NCI-H2196 (cell line): ENCODE measurements at regions not wholly inside any gene's neighbourhood (a gene's known extent, or its start where the extent isn't known, plus 50 kb on each side); places are given as distances from the start of the nearest gene placed in this dataset.

ENCODE experiments used
- DNase-seq: peaks from one replicate; lab custom pipeline; 2025; ENCODE audit not compliant: unreplicated experiment; lab: John Stamatoyannopoulos, UW

DNA sequence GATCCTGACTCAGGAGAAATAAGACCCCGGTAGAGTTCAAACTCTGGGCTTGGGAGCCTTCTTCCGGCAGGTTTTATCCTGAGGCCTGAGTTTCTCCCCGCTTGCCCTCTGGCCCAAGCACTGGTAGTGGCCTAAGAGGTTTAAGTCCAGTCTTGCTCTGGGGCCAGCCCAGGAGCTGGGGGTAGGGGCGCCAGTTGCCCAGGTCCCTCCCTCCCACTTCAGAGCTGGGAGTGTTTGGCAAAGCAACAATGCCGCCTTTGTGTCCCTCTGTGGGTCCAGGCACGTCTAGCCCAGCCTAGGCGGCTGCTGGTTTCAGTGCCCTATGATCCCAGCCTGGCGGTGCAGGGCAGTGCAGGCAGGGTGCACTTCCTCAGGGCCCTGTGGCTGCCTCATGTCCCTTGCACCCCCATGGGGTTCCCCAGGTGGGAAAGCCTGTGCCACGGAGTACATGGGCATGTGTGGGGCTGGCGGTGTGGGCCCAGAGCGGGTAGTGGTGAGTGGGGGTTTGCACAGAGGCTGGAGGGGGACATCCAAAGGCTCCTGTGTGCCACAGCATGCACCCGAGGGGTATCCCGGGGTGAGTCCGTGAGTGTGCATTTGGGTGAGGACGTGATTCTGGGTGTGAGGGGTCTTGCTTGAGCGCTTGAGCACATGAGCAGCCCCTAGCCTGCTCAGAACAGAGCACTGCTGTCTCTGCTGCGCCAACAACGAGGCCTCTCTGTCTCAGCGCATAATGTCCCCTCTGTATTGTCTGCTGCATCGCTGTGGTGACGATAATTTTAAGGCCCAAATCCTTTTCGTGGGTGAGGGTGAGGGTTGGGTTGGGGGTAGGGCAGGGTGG, 61.7 kb upstream of the PSD2 start:
- DNase-seq, result peak; percentile 82

DNA sequence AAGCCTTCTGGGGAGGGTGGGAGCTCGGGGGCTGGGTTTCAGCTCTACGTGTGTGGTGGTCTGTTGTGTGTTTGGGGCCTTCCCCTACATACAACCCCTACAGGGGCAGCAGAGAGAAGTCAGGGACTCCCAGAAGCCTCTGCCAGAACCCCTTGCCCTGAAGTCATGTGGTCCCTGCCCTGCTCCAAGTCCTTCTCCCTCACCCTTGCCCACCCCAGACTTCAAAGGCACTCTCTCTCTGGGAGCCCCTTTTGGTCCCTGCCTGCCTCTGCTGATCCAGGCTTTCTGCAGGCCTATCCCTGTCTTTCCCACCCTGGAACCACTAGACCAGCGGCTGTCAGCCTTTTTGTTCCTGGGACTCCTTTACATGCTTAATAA, 61.1 kb upstream of the PSD2 start:
- DNase-seq, result no peak

DNA sequence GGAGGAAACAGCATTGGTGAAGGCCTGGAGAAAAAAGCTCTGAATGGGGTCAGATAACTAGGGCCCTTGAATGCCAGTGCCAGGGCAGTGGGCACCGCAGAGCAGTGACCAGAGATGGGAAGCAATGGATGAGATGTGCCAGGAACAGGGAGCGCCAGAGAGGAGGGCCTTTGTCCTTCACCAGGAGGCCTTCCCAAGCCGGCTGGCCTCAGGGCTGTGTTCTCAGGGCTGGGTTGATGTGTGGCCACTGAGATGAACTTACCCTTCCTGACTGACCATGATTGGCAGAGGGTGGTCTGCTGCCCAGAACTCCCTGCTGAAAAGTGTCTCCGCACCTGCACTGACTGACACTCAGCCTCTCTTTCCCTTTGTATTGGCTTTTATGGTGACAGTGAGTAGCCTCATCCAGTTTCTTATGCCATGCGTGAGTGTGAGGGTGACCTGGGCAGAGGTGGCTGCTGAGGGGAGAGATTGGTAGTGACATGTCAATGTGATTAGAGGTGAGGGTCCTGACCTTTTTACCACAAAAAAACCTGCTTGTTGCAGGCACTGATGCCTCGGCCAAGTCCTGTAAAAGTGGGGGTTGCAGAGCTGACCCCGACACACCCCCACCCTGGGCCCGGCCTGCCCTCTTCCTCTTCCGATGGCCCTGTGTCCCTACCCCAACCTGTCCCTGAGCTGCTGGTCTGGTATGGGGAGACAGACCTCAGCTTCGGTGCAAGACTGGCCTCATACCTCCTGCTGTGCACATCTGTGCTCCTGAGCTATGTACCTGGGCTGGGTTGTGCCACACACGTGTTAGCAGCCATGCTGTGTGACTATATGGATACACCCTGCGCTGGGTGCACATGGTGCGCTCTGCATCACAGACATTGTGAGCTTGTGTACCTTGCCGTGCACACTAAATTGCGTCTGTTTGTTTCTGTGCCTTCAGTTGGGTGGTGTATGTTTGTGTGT, 57.1 kb upstream of the PSD2 start:
- DNase-seq, result no peak

DNA sequence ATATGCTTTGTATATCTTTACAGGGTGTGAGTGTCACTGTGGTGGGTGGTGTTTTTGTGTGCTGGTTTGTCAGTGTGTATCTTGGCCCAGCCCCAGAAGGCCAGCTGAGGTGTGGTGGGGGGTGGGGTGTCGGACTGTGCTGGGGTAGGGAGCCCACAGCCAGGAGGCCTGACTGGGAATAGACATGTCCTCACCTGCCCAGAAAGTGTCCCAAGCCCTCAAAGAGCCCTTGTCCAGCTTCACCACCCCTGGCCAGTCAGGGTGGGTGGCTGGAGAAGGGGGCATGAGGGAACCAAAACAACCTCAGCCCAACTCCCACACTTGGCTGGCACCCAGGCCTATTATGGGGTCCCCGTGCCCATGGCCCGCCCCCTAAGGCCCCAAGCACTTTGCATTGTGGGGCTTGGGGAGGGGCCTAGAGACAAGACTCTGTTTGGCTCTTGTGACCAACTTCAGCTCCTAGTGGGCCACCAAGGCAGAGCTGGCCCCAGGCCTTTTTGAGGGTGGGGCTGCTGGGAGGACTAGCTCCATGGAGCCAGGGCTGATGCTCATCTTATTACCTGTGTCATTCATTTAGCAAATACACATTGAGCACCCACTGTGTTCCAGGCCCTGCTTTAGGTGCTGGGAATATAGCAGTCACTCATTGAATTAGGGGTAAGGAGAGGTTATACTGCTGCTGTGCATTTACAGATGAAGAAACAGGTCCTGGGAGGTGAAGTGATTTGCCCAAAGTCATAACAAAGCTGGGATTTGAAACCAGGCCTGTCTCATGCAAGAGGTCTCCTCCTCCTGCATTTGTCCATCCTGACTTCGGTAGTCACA, 56.2 kb upstream of the PSD2 start:
- DNase-seq, result no peak

DNA sequence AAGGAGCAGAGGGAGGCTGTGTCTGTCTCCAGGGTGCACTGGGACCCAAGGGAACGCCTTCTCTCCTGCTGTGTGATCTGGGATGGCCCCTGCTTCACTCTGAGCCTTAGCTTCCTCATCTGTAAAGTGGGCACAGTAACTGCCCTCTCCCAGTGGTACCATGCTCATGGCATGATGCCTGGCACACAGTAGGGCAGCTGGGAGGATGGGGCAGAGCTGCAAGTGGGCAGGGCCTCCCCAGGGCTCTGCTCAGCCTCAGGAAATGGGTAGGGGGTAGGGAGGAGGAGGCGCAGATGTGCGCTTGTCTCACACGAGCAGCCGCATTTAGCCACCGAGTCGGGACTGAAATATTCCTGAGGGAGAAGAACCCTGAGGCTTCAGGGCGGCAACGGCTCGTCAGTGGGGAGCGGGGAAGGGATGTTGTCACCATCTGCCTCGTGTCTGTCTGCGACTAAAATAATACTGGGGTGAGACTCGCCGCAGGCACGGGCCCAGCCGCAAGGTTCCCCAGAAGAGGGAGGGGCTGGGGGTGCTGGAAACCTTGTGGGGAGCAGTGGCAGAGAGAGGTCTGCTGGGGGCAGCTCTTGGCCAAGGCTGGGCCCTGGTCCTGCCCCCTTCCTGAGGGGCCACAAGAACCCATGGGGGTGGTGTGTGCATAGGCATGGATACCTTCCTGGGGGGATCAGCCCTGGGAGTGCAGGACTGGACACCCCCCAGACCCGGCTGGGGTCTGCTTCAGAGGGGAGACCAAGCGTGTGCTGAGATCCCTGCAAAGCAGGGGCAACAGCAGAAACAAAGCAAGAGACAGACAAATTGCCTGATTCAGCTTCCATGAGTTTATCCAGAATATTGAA, 55.2 kb upstream of the PSD2 start:
- no peak for DNase-seq

DNA sequence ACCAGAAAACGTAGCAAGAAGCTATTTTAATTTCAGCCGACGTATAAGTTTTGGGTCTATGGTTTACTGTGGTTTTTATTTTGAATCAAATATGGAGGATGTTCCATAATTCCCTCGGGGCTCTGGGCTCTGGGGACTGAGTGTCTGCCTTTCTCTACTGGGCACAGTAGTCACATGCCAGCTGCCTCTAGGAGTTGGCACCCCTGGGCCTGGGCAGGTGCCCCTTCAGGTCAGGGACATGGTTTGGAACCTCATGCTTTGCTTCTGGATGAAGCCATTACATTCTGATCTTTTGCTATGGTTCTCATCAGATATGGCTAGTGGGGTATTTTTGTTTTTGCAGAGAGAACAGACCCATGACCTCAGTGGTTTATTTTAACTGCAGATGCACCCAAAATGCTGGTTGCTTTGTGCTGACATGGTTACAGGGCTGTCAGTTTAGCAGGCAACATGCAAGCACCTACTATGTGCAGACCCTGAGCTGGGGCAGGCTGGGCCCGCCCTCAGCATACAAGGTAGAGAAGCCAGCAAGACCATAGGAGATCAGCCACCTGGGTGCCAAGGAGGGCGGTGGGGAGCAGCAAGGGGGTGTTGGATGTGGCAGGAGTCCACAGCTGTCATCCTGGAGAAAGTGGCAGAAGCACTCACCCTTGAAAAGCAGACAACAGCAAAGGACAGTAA, 54.5 kb upstream of the PSD2 start:
- no peak for DNase-seq

DNA sequence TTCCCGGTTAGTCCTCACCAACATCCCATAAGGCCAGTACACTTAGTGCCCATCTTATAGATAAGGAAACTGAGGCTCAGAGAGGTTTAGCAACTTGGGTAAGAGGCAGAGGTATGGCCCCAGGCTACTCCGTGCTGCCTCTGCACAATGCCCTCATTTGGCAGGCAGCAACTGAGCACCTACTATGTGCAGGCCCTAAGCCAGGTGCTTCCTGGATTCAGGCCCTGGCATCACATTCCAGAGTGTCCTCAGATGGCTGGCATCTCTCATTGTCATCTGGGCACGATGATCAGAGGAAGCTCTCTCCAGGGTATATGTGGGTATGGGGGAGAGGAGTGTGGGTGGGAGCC, 53.8 kb upstream of the PSD2 start:
- no peak for DNase-seq

DNA sequence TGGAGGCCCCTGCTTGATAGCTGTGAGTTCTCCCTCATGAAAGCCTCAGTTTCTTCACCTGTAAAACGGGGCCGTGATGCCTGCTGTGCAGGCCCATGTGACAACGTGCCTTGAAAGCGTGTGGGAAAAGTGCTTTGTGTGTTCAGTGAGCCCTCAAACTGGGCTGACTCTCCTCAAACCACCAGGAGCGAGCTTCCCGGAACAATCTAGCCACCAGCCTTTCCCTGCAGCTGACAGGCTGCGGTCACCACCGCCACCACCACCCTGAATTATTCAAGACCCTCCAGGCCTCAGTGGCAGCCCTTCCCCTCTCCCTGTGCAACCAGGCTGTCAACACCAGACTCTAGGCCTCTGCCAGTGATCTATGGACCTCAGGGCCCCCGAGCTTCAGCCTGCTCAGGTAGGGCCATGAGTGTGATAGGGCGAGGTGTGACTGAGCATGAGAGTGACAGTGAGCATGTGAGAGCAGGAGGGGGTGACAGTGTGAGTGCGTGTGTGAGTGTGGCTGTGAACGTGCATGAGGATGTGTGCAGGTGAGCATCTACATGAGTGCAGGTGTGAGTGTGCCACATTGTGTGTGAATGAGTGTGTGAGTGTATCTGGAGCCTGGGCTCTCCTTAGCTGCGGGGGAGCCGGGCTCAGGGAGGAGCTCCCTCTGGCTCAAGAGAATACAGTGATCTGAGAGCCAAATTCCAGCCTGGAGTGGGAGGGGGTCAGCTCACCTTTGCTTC, 53.3 kb upstream of the PSD2 start:
- DNase-seq, result no peak

DNA sequence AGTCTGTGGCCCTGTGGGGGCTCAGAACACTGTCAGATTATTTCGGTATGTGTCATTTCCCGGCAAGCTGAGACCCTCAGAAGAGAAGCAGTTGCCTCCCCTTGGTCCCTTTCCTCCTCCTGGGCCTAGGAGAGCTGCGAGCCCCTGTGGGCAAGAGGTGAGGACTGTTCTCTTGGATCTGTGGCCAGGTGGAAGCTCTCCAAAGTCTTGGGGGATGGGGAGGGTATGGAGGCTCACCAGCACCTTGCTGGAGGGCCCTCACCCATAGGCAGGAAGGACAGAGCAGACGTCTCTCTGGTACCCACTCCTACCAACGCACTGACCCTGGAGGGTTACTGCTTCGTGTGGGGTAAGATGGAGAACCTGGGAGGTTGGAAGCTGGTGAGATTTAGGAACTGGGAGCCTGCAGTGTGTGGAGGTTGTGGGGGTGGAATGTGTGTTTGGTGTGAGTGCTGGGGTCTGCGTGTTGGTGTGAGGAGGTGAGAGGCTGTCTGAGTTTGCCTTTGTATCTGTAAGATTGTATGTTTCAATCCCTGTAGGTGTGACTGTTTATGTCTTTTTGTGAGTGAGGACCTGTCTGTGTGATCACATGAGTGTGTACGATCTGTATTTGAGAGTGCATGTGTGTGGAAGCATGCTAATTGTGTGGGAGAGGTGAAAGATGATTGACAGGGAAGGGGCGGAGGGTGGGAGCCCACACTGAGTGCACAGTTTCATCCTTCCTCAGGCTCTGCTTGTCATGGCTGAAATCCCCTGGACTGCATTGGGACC, 52.4 kb upstream of the PSD2 start:
- DNase-seq, result no peak

DNA sequence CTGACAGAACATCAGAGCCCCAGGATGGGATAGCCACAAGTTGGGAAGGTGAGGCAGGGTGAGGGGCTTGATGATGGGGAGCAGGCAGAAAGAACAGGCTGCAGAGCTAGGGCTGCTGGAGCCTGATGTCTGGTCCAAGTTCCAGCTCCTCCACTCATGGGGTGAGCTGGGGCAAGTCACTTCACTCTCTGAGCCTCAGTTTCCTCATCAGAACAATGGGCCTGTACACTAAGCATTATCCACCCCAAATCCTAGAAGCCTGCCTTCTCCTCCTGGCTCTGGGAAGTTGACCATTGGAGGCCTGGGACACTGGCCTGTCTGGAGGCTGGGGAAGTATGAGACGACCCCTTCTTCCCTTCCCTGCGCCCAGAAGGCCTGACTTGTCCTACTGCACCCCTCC, 51.8 kb upstream of the PSD2 start:
- no peak for DNase-seq

DNA sequence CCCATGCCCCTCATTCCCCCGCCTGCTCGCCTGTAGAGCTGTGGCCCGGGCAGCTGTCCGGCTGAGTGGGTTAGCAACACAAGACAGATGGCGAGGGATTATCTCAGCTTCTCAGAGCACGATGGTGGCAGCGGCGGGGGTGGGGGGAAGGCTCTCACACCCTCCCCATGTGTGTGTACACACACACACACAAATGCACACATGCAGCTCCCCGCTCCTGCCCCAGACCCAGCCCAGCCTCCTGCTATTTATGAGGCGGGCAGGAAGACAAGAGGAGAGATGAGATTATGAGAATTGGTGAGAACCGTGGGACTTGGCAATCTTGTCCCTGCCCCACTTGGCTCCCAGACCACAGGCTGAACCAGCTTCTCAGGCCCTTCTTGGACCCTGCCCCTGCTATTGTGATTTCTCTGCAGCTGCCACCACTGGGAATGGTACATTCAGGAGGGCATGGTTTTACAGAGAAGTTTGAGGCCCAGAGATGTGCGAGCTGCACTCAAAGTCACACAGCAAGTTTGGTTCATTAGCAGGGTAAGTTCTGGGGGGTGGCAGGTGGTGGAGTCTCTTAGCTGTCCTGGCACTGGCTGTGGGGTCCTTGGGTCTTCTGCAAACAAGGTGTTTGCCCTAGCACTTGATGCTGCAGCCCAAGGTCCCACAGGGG, 51.0 kb upstream of the PSD2 start:
- no peak for DNase-seq

DNA sequence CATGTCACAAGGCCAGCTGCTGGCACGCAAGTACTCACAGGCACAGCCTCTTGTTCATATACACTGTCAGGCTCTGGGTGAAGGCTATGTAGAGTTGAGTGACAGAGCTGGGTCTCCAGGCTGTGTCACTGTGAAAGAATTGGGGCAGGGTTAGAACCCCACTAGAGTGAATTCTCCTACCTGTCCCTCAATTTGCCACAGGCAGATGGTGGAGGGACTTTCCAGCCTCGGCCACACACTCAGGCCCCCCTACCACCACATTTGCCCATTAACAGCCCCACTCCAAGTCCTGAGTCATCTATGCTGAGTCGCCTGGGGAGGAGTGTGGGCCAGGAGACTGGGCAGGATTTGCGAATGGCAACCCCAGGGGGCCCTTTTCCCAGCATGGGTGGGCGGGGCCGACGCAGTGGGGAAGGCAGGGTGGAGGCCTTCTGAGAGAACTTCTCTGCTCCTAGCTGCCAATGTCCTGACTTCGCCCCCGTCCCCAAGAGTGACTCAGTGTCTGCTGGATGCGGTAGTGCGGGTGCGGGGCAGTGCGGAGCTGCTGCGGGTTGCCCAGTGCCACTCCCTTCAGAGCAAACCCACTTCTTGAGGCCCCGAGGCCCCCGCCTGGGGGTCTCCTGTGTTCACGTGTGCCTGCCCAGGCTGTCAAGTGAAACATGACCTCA, 50.3 kb upstream of the PSD2 start:
- DNase-seq, result peak; percentile 25

DNA sequence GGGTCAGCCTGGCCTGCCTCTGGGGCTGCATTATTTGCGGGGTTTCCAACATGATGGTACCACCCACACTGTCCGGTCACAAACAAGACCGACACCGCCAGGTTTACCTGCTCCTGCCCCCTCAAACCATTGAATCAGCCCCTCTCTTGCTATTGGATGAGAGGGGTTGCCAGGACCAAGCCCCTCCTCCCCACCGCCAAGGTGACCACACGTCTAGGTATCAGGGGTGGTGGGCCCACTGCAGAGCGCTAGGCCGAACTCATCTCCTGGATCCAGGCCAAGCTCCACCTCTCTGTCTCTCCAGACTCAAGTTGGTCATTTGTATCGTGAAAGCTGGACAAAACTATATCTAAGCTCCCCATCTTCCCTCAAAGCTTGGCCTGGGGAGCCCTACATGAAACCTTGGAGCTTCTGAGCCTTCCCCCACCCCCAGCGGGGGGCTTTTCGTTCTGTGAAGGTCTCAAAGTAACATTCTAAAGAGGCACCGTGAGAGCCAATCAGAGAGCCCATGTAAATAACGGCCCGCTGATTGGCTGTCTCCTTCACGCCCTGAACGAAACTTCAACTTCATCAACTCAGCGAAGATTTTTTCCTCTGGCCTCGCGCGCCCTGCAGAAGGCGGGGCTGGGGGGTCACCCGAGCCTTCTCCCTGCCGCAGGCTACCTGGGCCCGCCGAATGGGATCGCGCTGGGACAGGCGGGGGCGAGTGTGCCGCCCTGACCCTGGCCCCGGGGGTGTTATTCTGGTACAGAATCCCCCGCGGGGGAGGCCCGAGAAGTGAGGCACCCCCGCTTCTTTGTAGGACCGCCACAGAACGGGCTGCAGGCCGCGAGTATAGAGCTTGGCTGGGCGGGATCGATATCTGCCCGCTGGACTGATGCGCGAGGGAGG, 49.6 kb upstream of the PSD2 start:
- peak; percentile 68 for DNase-seq
